ENCODE measurements at regions not wholly inside any gene's neighbourhood (a gene's known extent, or its start where the extent isn't known, plus 50 kb on each side); places are given as distances from the start of the nearest gene placed in this dataset.
A peak's percentile ranks its signal among the peaks of the same experiment; 100 is the strongest.

GRCh38 chr10:29849126-29849833, 210.1 kb downstream of the JCAD start:
- DNase-seq (ENCODE audit: low read depth in 2 of 2), result peak; percentile 90 to 97
- Histone ChIP-seq H2AFZ (ENCODE audit: low read length) (peak overlapping the region; percentile 66), H3K4me1 (ENCODE audit: control insufficient read depth, extremely low read depth, insufficient read depth, low read length) (peaks cover 7% of the 10 kb centered on the region), H3K9ac (ENCODE audit: insufficient read depth, low read length) (no peak overlapping the region), H4K20me1 (ENCODE audit: control insufficient read depth, extremely low read depth, insufficient read depth, low read length) (no peaks in the 10 kb centered on the region), H3K4me3 (replicated peaks in 1 of 4; ENCODE audit: control extremely low read depth in 1 of 4, insufficient read depth in 1 of 4, low read depth in 3 of 4, low read length in 4 of 4) (peak overlapping the region; percentile 0 to 41 (median 20)), H3K79me2 (ENCODE audit: control insufficient read depth, insufficient read depth, low read length) (no peaks in the 10 kb centered on the region), H3K4me2 (ENCODE audit: extremely low read depth, insufficient read depth, low read length) (peak overlapping the region; percentile 74), H3K9me3 (ENCODE audit: control insufficient read depth, insufficient read depth, low read depth, low read length) (no peaks in the 10 kb centered on the region), H3K27me3 (ENCODE audit: control insufficient read depth, insufficient read depth, low read length) (no peaks in the 10 kb centered on the region), H3K27ac (ENCODE audit: insufficient read depth, low read length) (peak overlapping the region; percentile 73), H3K36me3 (ENCODE audit: control insufficient read depth, insufficient read depth, low read length) (no peaks in the 10 kb centered on the region)
- TF ChIP-seq EZH2 (IDR thresholded peaks at IDR 0.05; ENCODE audit: low read length, missing control alignments), result no peak
- TF ChIP-seq CTCF (conservative IDR thresholded peaks at IDR 0.05 in 1 of 2, IDR thresholded peaks at IDR 0.05 in 1 of 2; ENCODE audit: low read depth in 1 of 2, low read length in 2 of 2), result no peak

GRCh38 chr10:29846881-29847280, 212.1 kb upstream of the SVIL start:
- no peak overlapping the region for H3K9ac ChIP-seq (ENCODE audit: insufficient read depth, low read length)
- no peaks in the 10 kb centered on the region for H4K20me1 ChIP-seq (ENCODE audit: control insufficient read depth, extremely low read depth, insufficient read depth, low read length)
- H3K36me3 ChIP-seq (ENCODE audit: control insufficient read depth, insufficient read depth, low read length), result no peaks in the 10 kb centered on the region
- H3K4me1 ChIP-seq (ENCODE audit: control insufficient read depth, extremely low read depth, insufficient read depth, low read length), result peaks cover 7% of the 10 kb centered on the region
- H3K4me3 ChIP-seq (replicated peaks in 1 of 4; ENCODE audit: control extremely low read depth in 1 of 4, insufficient read depth in 1 of 4, low read depth in 3 of 4, low read length in 4 of 4), result no peak overlapping the region
- no peaks in the 10 kb centered on the region for H3K9me3 ChIP-seq (ENCODE audit: control insufficient read depth, insufficient read depth, low read depth, low read length)
- no peak overlapping the region for H3K4me2 ChIP-seq (ENCODE audit: extremely low read depth, insufficient read depth, low read length)
- no peak overlapping the region for H2AFZ ChIP-seq (ENCODE audit: low read length)
- no peak for DNase-seq (ENCODE audit: low read depth in 2 of 2)
- TF ChIP-seq CTCF (conservative IDR thresholded peaks at IDR 0.05 in 1 of 2, IDR thresholded peaks at IDR 0.05 in 1 of 2; ENCODE audit: low read depth in 1 of 2, low read length in 2 of 2) (no peak), EZH2 (IDR thresholded peaks at IDR 0.05; ENCODE audit: low read length, missing control alignments) (no peak)
- H3K27ac ChIP-seq (ENCODE audit: insufficient read depth, low read length), result no peak overlapping the region
- H3K27me3 ChIP-seq (ENCODE audit: control insufficient read depth, insufficient read depth, low read length), result no peaks in the 10 kb centered on the region
- no peaks in the 10 kb centered on the region for H3K79me2 ChIP-seq (ENCODE audit: control insufficient read depth, insufficient read depth, low read length)

- H3K27ac ChIP-seq (ENCODE audit: insufficient read depth, low read length), result no peak overlapping the region
These were observed 210.4 kb upstream of the SVIL start for GRCh38 chr10:29845166-29845565.

More at GRCh38 chr10:29845166-29845565, 210.4 kb upstream of the SVIL start:
- TF ChIP-seq CTCF (conservative IDR thresholded peaks at IDR 0.05 in 1 of 2, IDR thresholded peaks at IDR 0.05 in 1 of 2; ENCODE audit: low read depth in 1 of 2, low read length in 2 of 2) (no peak), EZH2 (IDR thresholded peaks at IDR 0.05; ENCODE audit: low read length, missing control alignments) (no peak)
- Histone ChIP-seq H4K20me1 (ENCODE audit: control insufficient read depth, extremely low read depth, insufficient read depth, low read length) (no peaks in the 10 kb centered on the region), H3K27me3 (ENCODE audit: control insufficient read depth, insufficient read depth, low read length) (no peaks in the 10 kb centered on the region), H3K9ac (ENCODE audit: insufficient read depth, low read length) (no peak overlapping the region), H3K9me3 (ENCODE audit: control insufficient read depth, insufficient read depth, low read depth, low read length) (no peaks in the 10 kb centered on the region), H2AFZ (ENCODE audit: low read length) (no peak overlapping the region), H3K36me3 (ENCODE audit: control insufficient read depth, insufficient read depth, low read length) (no peaks in the 10 kb centered on the region), H3K4me3 (replicated peaks in 1 of 4; ENCODE audit: control extremely low read depth in 1 of 4, insufficient read depth in 1 of 4, low read depth in 3 of 4, low read length in 4 of 4) (no peak overlapping the region), H3K4me2 (ENCODE audit: extremely low read depth, insufficient read depth, low read length) (no peak overlapping the region), H3K79me2 (ENCODE audit: control insufficient read depth, insufficient read depth, low read length) (no peaks in the 10 kb centered on the region), H3K4me1 (ENCODE audit: control insufficient read depth, extremely low read depth, insufficient read depth, low read length) (peaks cover 5% of the 10 kb centered on the region)
- no peak for DNase-seq (ENCODE audit: low read depth in 2 of 2)

All from fibroblast of lung (primary cell).